Astrocyte (in vitro differentiated cells and primary cell): ENCODE measurements at regions not wholly inside any gene's neighbourhood (a gene's known extent, or its start where the extent isn't known, plus 50 kb on each side); places are given as distances from the start of the nearest gene placed in this dataset.
A peak's percentile ranks its signal among the peaks of the same experiment; 100 is the strongest.

ENCODE experiments used
- DNase-seq: peaks from one replicate; pipeline ENCODE4 v3.0.0-alpha.2; 2010; ENCODE audit warnings: low read depth
- FAIRE-seq: peaks from 2 replicates; lab custom pipeline; 2011; peaks lifted over from hg19 to GRCh38; lab: Jason Lieb, UNC
- H2AFZ ChIP-seq: 2 replicates; pipeline ENCODE4 v1.6.0; 2012; ENCODE audit warnings: low read depth, low read length, inconsistent platforms
- H3K27ac ChIP-seq: 2 replicates; pipeline ENCODE4 v1.5.1; 2011; ENCODE audit warnings: low read depth, low read length, inconsistent platforms
- H3K27me3 ChIP-seq: 2 replicates; pipeline ENCODE4 v1.6.0; 2011; ENCODE audit warnings: low read length, inconsistent platforms; ENCODE audit not compliant: insufficient read depth
- H3K36me3 ChIP-seq: 2 replicates; pipeline ENCODE4 v1.5.1; 2011; ENCODE audit warnings: low read length, inconsistent platforms; ENCODE audit not compliant: insufficient read depth
- H3K4me1 ChIP-seq: 2 replicates; pipeline ENCODE4 v1.5.1; 2011; ENCODE audit warnings: low read length, inconsistent platforms; ENCODE audit not compliant: insufficient read depth
- H3K4me2 ChIP-seq: 2 replicates; pipeline ENCODE4 v1.6.0; 2012; ENCODE audit warnings: low read length, inconsistent platforms
- H3K4me3 ChIP-seq: 2 replicates; pipeline ENCODE4 v1.5.1; 2011; ENCODE audit warnings: low read depth, mild to moderate bottlenecking, low read length, inconsistent platforms; ENCODE audit not compliant: insufficient read depth
- H3K79me2 ChIP-seq: 2 replicates; pipeline ENCODE4 v1.6.0; 2012; ENCODE audit warnings: mild to moderate bottlenecking, low read length, inconsistent platforms; ENCODE audit not compliant: insufficient read depth
- H3K9ac ChIP-seq: 2 replicates; pipeline ENCODE4 v1.6.0; 2012; ENCODE audit warnings: mild to moderate bottlenecking, low read length, inconsistent platforms
- H3K9me3 ChIP-seq: 2 replicates; pipeline ENCODE4 v1.5.1; 2012; ENCODE audit warnings: low read depth, mild to moderate bottlenecking, low read length, inconsistent platforms; ENCODE audit not compliant: insufficient read depth
- H4K20me1 ChIP-seq: 2 replicates; pipeline ENCODE4 v1.6.0; 2012; ENCODE audit warnings: low read length, inconsistent platforms; ENCODE audit not compliant: insufficient read depth
- H3K27ac Mint-ChIP-seq: one replicate; pipeline ENCODE4 v1.8.0; 2021; ENCODE audit warnings: mild to moderate bottlenecking, mixed read lengths; ENCODE audit not compliant: unreplicated experiment
- H3K27me3 Mint-ChIP-seq: one replicate; pipeline ENCODE4 v1.8.0; 2021; ENCODE audit warnings: low read depth, mixed read lengths; ENCODE audit not compliant: unreplicated experiment
- H3K36me3 Mint-ChIP-seq: one replicate; pipeline ENCODE4 v1.8.0; 2021; ENCODE audit warnings: low read depth, mixed read lengths; ENCODE audit not compliant: unreplicated experiment
- H3K4me1 Mint-ChIP-seq: one replicate; pipeline ENCODE4 v1.8.0; 2021; ENCODE audit warnings: low read depth, mixed read lengths; ENCODE audit not compliant: unreplicated experiment
- H3K4me3 Mint-ChIP-seq: one replicate; pipeline ENCODE4 v1.8.0; 2021; ENCODE audit warnings: mild to moderate bottlenecking, moderate library complexity, mixed read lengths; ENCODE audit not compliant: unreplicated experiment
- H3K9me3 Mint-ChIP-seq: one replicate; pipeline ENCODE4 v1.8.0; 2021; ENCODE audit warnings: mild to moderate bottlenecking, mixed read lengths; ENCODE audit not compliant: unreplicated experiment
- EZH2 ChIP-seq: IDR thresholded peaks from 2 replicates; pipeline ENCODE4 v1.6.1; 2012; ENCODE audit warnings: mild to moderate bottlenecking, low read length, inconsistent platforms; ENCODE audit not compliant: insufficient read depth
- TF ChIP-seq, protein P1 (sequence below): IDR thresholded peaks from 2 replicates; pipeline ENCODE4 v1.5.1; 2011; ENCODE audit warnings: low read depth, mild to moderate bottlenecking, inconsistent platforms, low read length, moderate library complexity; ENCODE audit not compliant: insufficient read depth

- TF ChIP-seq, protein P1, sequence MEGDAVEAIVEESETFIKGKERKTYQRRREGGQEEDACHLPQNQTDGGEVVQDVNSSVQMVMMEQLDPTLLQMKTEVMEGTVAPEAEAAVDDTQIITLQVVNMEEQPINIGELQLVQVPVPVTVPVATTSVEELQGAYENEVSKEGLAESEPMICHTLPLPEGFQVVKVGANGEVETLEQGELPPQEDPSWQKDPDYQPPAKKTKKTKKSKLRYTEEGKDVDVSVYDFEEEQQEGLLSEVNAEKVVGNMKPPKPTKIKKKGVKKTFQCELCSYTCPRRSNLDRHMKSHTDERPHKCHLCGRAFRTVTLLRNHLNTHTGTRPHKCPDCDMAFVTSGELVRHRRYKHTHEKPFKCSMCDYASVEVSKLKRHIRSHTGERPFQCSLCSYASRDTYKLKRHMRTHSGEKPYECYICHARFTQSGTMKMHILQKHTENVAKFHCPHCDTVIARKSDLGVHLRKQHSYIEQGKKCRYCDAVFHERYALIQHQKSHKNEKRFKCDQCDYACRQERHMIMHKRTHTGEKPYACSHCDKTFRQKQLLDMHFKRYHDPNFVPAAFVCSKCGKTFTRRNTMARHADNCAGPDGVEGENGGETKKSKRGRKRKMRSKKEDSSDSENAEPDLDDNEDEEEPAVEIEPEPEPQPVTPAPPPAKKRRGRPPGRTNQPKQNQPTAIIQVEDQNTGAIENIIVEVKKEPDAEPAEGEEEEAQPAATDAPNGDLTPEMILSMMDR, result no peak
- TF ChIP-seq EZH2, result no peak
- H3K27ac Mint-ChIP-seq, result no peak overlapping the region
- H4K20me1 ChIP-seq, result no peaks in the 10 kb centered on the region
- no peak overlapping the region for H3K27ac ChIP-seq
- no peaks in the 10 kb centered on the region for H3K27me3 Mint-ChIP-seq
- FAIRE-seq (no peak), DNase-seq (no peak)
- no peak overlapping the region for H2AFZ ChIP-seq
- no peak overlapping the region for H3K9ac ChIP-seq
- no peak overlapping the region for H3K4me2 ChIP-seq
- H3K9me3 ChIP-seq, result no peaks in the 10 kb centered on the region
- no peak overlapping the region for H3K4me3 Mint-ChIP-seq
- H3K9me3 Mint-ChIP-seq, result no peaks in the 10 kb centered on the region
- peaks cover 24% of the 10 kb centered on the region for H3K4me1 ChIP-seq
- peaks cover 31% of the 10 kb centered on the region for H3K4me1 Mint-ChIP-seq
- H3K27me3 ChIP-seq, result no peaks in the 10 kb centered on the region
- no peaks in the 10 kb centered on the region for H3K36me3 ChIP-seq
- no peaks in the 10 kb centered on the region for H3K79me2 ChIP-seq
- no peaks in the 10 kb centered on the region for H3K36me3 Mint-ChIP-seq
- no peak overlapping the region for H3K4me3 ChIP-seq
These were observed 397.9 kb upstream of the ADGRB3 start for GRCh38 chr6:68237205-68237604.

DNA sequence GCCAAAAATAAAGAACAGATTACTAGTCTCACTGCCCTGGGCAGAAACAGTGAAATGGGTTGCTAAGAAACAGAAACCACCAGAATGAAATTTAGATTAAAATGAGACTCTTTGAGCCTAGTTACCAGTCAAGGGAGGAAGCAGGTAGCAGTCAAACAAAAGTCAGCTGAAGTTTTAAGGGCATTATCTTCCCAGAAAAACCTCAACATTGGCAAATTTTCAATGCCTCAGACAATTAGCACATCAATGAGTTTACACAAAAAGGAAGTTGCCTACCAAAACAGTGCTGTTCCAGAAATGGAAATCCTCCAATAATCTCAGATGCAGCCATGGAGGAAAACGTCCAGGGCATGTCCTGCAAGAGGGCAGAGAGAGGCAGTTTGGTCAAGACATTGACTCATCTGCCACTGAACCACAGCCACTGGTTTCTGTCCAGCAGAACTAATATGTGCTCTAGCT, 399.7 kb upstream of the ADGRB3 start:
- no peak overlapping the region for H3K4me3 ChIP-seq
- H3K27me3 ChIP-seq, result no peaks in the 10 kb centered on the region
- no peaks in the 10 kb centered on the region for H3K27me3 Mint-ChIP-seq
- H3K4me2 ChIP-seq, result no peak overlapping the region
- no peaks in the 10 kb centered on the region for H3K79me2 ChIP-seq
- no peak overlapping the region for H3K27ac ChIP-seq
- H3K9ac ChIP-seq, result no peak overlapping the region
- H3K4me1 ChIP-seq, result peaks cover 23% of the 10 kb centered on the region
- no peaks in the 10 kb centered on the region for H3K36me3 ChIP-seq
- no peak overlapping the region for H3K27ac Mint-ChIP-seq
- no peaks in the 10 kb centered on the region for H3K9me3 Mint-ChIP-seq
- H3K4me1 Mint-ChIP-seq, result peaks cover 32% of the 10 kb centered on the region
- no peaks in the 10 kb centered on the region for H4K20me1 ChIP-seq
- no peak for FAIRE-seq
- TF ChIP-seq EZH2, result no peak
- TF ChIP-seq, protein P1, result no peak
- DNase-seq, result peak; percentile 51
- H3K4me3 Mint-ChIP-seq, result no peak overlapping the region
- H2AFZ ChIP-seq, result no peak overlapping the region
- H3K9me3 ChIP-seq, result no peaks in the 10 kb centered on the region
- no peaks in the 10 kb centered on the region for H3K36me3 Mint-ChIP-seq

DNA sequence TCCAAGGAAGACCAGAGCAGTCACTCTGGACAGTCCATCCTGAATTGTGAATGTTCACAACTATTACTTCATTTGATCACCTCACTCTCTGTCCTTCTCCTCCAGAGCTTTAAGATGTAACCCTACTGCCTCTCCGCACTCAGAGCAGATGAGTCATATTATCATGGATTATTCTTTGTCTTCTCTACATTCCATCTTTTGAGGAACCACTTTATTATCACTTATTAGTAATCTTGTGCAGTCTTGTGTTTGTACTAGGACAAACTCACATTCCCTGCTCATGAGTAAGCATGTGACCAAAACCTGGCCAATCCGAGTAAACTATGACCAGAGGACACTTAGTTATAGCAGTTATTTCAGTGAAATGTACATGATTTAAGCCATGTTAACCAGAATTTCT, 401.5 kb upstream of the ADGRB3 start:
- peak; percentile 38 for DNase-seq
- no peaks in the 10 kb centered on the region for H3K36me3 Mint-ChIP-seq
- Histone ChIP-seq H3K9ac (no peak overlapping the region), H4K20me1 (no peaks in the 10 kb centered on the region), H3K9me3 (no peaks in the 10 kb centered on the region), H3K79me2 (no peaks in the 10 kb centered on the region), H3K27ac (no peak overlapping the region), H3K36me3 (no peaks in the 10 kb centered on the region), H3K27me3 (no peaks in the 10 kb centered on the region), H2AFZ (no peak overlapping the region), H3K4me2 (no peak overlapping the region), H3K4me3 (no peak overlapping the region), H3K4me1 (peaks cover 12% of the 10 kb centered on the region)
- H3K27ac Mint-ChIP-seq, result peak overlapping the region; percentile 4
- no peak overlapping the region for H3K4me3 Mint-ChIP-seq
- peaks cover 27% of the 10 kb centered on the region for H3K4me1 Mint-ChIP-seq
- H3K27me3 Mint-ChIP-seq, result no peaks in the 10 kb centered on the region
- no peaks in the 10 kb centered on the region for H3K9me3 Mint-ChIP-seq
- FAIRE-seq, result peak; percentile 34
- no peak for TF ChIP-seq EZH2
- TF ChIP-seq, protein P1, result no peak
